ENCODE measurements at regions not wholly inside any gene's neighbourhood (a gene's known extent, or its start where the extent isn't known, plus 50 kb on each side); places are given as distances from the start of the nearest gene placed in this dataset.

DNA sequence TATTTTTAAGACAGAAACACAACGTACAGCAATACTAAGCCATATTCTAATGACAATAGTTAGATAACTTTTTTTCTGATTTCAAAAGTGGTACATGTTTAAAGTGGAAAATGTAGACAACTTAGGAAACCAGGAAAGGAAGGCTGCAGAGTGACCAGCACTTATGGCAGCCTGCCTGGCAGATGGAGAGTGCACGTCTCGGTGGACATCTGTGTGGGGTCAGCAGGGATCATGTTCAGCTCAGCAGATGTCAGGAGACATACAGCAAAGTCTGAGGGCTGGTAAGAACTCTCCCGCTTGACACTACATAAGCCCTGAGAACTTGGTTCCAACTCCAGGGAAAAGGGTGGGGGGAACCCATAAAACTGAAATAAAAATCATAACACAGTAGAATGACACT, 128.6 kb upstream of the ADPGK start:
- DNase-seq (ENCODE audit: extremely low spot score, unreplicated experiment): no peak
- TF ChIP-seq, protein P1, sequence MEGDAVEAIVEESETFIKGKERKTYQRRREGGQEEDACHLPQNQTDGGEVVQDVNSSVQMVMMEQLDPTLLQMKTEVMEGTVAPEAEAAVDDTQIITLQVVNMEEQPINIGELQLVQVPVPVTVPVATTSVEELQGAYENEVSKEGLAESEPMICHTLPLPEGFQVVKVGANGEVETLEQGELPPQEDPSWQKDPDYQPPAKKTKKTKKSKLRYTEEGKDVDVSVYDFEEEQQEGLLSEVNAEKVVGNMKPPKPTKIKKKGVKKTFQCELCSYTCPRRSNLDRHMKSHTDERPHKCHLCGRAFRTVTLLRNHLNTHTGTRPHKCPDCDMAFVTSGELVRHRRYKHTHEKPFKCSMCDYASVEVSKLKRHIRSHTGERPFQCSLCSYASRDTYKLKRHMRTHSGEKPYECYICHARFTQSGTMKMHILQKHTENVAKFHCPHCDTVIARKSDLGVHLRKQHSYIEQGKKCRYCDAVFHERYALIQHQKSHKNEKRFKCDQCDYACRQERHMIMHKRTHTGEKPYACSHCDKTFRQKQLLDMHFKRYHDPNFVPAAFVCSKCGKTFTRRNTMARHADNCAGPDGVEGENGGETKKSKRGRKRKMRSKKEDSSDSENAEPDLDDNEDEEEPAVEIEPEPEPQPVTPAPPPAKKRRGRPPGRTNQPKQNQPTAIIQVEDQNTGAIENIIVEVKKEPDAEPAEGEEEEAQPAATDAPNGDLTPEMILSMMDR (conservative IDR thresholded peaks at IDR 0.05): no peak
- no peaks in the 10 kb centered on the region for H3K9me3 Mint-ChIP-seq
- H3K36me3 Mint-ChIP-seq: no peaks in the 10 kb centered on the region
- H3K27me3 Mint-ChIP-seq: no peaks in the 10 kb centered on the region
- peaks cover 18% of the 10 kb centered on the region for H3K4me1 Mint-ChIP-seq (ENCODE audit: unreplicated experiment)
- no peak overlapping the region for H3K4me3 Mint-ChIP-seq
- no peak overlapping the region for H3K27ac Mint-ChIP-seq

- H3K4me3 Mint-ChIP-seq: no peak overlapping the region
- no peaks in the 10 kb centered on the region for H3K36me3 Mint-ChIP-seq
- DNase-seq (ENCODE audit: extremely low spot score, unreplicated experiment): no peak
- H3K27me3 Mint-ChIP-seq: no peaks in the 10 kb centered on the region
- no peaks in the 10 kb centered on the region for H3K9me3 Mint-ChIP-seq
- no peak overlapping the region for H3K27ac Mint-ChIP-seq
- H3K4me1 Mint-ChIP-seq (ENCODE audit: unreplicated experiment): peaks cover 18% of the 10 kb centered on the region
- TF ChIP-seq, protein P1 (conservative IDR thresholded peaks at IDR 0.05): no peak
These were observed 128.1 kb upstream of the ADPGK start for GRCh38 chr15:72911626-72912025.

- peaks cover 18% of the 10 kb centered on the region for H3K4me1 Mint-ChIP-seq (ENCODE audit: unreplicated experiment)
- no peak overlapping the region for H3K27ac Mint-ChIP-seq
- H3K4me3 Mint-ChIP-seq: no peak overlapping the region
- DNase-seq (ENCODE audit: extremely low spot score, unreplicated experiment): no peak
- TF ChIP-seq, protein P1 (conservative IDR thresholded peaks at IDR 0.05): no peak
- no peaks in the 10 kb centered on the region for H3K27me3 Mint-ChIP-seq
- no peaks in the 10 kb centered on the region for H3K9me3 Mint-ChIP-seq
- no peaks in the 10 kb centered on the region for H3K36me3 Mint-ChIP-seq
These were observed 125.2 kb upstream of the ADPGK start for GRCh38 chr15:72908713-72909112.

GRCh38 chr15:72907733-72908132, 124.2 kb upstream of the ADPGK start:
- H3K4me1 Mint-ChIP-seq (ENCODE audit: unreplicated experiment): peaks cover 23% of the 10 kb centered on the region
- H3K27me3 Mint-ChIP-seq: peaks cover 4% of the 10 kb centered on the region
- no peaks in the 10 kb centered on the region for H3K36me3 Mint-ChIP-seq
- H3K27ac Mint-ChIP-seq: no peak overlapping the region
- H3K9me3 Mint-ChIP-seq: no peaks in the 10 kb centered on the region
- DNase-seq (ENCODE audit: extremely low spot score, unreplicated experiment): no peak
- TF ChIP-seq, protein P1 (conservative IDR thresholded peaks at IDR 0.05): no peak
- H3K4me3 Mint-ChIP-seq: no peak overlapping the region

DNA sequence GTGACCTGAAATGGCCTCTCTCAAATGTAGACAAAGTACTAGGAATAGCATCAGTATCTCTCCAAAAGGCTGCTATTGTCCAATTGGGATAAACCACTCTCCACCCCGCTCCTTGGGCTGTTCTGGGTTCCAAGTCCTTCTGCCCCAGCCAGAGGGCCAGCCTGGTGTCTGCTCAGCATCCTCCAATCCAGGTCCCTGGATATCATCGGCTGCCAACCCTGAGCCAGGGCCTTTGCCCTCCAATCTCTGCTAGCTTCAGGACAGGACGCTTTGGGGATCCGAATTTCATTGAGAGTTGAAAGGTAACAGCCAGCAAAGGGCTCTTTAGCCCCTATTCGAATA, 119.3 kb upstream of the ADPGK start:
- H3K27me3 Mint-ChIP-seq: peaks cover 20% of the 10 kb centered on the region
- no peak overlapping the region for H3K27ac Mint-ChIP-seq
- DNase-seq (ENCODE audit: extremely low spot score, unreplicated experiment): no peak
- no peaks in the 10 kb centered on the region for H3K36me3 Mint-ChIP-seq
- no peaks in the 10 kb centered on the region for H3K9me3 Mint-ChIP-seq
- peaks cover 27% of the 10 kb centered on the region for H3K4me1 Mint-ChIP-seq (ENCODE audit: unreplicated experiment)
- TF ChIP-seq, protein P1 (conservative IDR thresholded peaks at IDR 0.05): no peak
- no peak overlapping the region for H3K4me3 Mint-ChIP-seq

DNA sequence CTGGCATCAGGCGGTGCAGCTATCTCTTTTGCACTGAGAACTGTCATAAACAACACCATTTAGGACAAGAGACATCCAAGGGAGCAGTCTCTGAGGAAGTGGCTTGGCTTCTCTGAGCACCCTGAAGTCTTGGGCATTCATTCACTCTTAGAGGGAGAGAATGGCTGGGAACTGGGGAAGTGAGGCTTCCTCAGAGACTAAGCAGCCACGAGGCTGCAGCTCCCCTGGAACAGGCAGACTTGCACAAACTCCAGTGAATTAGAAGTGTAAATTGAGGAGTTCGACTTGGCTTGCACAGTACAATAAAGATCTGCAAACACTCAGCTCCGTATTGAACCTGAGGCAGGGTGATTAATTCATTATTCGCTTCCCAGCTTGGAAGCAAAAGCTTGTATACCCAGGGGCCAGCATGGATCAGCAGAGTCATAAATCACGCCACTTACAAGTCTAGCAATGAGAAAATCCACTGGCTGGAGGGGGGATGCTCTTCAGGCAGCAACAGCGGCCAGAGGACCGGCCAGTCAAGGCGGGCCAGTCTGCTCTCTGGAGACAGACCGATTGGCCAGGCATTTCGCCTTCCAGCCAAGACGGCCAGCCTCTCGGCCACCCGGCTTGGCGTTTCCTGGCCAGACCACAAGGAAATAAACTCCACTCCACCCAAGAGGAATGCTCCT, 118.8 kb upstream of the ADPGK start:
- Mint-ChIP-seq H3K4me1 (ENCODE audit: unreplicated experiment) (peaks cover 22% of the 10 kb centered on the region), H3K27me3 (peaks cover 21% of the 10 kb centered on the region), H3K36me3 (no peaks in the 10 kb centered on the region), H3K9me3 (no peaks in the 10 kb centered on the region), H3K4me3 (peak overlapping the region; percentile 55), H3K27ac (no peak overlapping the region)
- TF ChIP-seq, protein P1 (conservative IDR thresholded peaks at IDR 0.05): no peak
- no peak for DNase-seq (ENCODE audit: extremely low spot score, unreplicated experiment)
